ENCODE measurements at regions not wholly inside any gene's neighbourhood (a gene's known extent, or its start where the extent isn't known, plus 50 kb on each side); places are given as distances from the start of the nearest gene placed in this dataset.
"Not testable (repeated sequence)": the region's sequence is repeated elsewhere in the genome, so short reads cannot be mapped to it uniquely, and the experiment has no call there.

DNA sequence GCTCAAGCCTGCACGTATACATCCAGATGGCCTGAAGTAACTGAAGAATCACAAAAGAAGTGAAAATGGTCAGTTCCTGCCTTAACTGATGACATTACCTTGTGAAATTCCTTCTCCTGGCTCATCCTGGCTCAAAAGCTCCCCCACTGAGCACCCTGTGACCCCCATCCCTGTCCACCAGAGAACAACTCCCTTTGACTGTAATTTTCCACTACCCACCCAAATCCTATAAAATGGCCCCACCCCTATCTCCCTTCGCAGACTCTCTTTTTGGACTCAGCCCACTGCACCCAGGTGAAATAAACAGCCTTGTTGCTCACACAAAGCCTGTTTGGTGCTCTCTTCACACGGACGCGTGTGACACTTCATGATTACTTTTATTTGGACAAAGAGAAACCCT, 641.6 kb downstream of the TMEM182 start:
- TF ChIP-seq, protein P1, sequence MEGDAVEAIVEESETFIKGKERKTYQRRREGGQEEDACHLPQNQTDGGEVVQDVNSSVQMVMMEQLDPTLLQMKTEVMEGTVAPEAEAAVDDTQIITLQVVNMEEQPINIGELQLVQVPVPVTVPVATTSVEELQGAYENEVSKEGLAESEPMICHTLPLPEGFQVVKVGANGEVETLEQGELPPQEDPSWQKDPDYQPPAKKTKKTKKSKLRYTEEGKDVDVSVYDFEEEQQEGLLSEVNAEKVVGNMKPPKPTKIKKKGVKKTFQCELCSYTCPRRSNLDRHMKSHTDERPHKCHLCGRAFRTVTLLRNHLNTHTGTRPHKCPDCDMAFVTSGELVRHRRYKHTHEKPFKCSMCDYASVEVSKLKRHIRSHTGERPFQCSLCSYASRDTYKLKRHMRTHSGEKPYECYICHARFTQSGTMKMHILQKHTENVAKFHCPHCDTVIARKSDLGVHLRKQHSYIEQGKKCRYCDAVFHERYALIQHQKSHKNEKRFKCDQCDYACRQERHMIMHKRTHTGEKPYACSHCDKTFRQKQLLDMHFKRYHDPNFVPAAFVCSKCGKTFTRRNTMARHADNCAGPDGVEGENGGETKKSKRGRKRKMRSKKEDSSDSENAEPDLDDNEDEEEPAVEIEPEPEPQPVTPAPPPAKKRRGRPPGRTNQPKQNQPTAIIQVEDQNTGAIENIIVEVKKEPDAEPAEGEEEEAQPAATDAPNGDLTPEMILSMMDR (IDR thresholded peaks at IDR 0.05; ENCODE audit: low read depth, low read length, missing input control), result not testable (repeated sequence)
- TF ChIP-seq JUND (IDR thresholded peaks at IDR 0.05); YY1 (IDR thresholded peaks at IDR 0.05); MAX (IDR thresholded peaks at IDR 0.05); FOXA1 (IDR thresholded peaks at IDR 0.05); RXRA (IDR thresholded peaks at IDR 0.05); TAF1 (conservative IDR thresholded peaks at IDR 0.05); RAD21 (IDR thresholded peaks at IDR 0.05); NR2F2 (IDR thresholded peaks at IDR 0.05); SP1 (IDR thresholded peaks at IDR 0.05): not testable (repeated sequence)
- TF ChIP-seq, protein P2, sequence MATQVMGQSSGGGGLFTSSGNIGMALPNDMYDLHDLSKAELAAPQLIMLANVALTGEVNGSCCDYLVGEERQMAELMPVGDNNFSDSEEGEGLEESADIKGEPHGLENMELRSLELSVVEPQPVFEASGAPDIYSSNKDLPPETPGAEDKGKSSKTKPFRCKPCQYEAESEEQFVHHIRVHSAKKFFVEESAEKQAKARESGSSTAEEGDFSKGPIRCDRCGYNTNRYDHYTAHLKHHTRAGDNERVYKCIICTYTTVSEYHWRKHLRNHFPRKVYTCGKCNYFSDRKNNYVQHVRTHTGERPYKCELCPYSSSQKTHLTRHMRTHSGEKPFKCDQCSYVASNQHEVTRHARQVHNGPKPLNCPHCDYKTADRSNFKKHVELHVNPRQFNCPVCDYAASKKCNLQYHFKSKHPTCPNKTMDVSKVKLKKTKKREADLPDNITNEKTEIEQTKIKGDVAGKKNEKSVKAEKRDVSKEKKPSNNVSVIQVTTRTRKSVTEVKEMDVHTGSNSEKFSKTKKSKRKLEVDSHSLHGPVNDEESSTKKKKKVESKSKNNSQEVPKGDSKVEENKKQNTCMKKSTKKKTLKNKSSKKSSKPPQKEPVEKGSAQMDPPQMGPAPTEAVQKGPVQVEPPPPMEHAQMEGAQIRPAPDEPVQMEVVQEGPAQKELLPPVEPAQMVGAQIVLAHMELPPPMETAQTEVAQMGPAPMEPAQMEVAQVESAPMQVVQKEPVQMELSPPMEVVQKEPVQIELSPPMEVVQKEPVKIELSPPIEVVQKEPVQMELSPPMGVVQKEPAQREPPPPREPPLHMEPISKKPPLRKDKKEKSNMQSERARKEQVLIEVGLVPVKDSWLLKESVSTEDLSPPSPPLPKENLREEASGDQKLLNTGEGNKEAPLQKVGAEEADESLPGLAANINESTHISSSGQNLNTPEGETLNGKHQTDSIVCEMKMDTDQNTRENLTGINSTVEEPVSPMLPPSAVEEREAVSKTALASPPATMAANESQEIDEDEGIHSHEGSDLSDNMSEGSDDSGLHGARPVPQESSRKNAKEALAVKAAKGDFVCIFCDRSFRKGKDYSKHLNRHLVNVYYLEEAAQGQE (IDR thresholded peaks at IDR 0.05), result not testable (repeated sequence)
